ENCODE measurements at regions not wholly inside any gene's neighbourhood (a gene's known extent, or its start where the extent isn't known, plus 50 kb on each side); places are given as distances from the start of the nearest gene placed in this dataset.

DNA sequence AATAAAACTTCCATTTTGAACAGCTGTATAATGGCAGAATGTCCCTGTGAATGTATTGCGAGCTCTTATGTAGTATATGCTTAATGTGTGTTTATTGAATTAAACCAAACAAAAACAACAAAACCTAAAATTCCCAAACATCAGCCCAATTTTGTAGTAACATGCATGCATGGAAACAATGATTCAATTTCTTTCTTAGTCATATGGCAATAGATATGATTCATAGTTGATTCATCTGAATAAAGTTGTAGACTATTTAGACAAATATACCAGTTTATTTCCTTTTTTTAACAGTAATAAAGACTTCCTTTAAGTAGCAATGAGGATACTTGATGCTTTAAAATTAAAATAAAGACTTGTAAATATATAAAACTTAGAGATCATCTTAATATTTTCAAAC lies 670.6 kb downstream of the CD109 start:
- ATAC-seq, result no peak
- TF ChIP-seq GLIS3 (CRISPR knock-in tag; IDR thresholded peaks at IDR 0.05) (no peak), ZNF565 (CRISPR knock-in tag; conservative IDR thresholded peaks at IDR 0.05; ENCODE audit: low read depth) (no peak), CSDC2 (CRISPR knock-in tag; IDR thresholded peaks at IDR 0.05) (no peak), OSR1 (CRISPR knock-in tag; IDR thresholded peaks at IDR 0.05) (no peak), ESRRG (CRISPR knock-in tag; IDR thresholded peaks at IDR 0.05) (no peak), ZC3H10 (CRISPR knock-in tag; IDR thresholded peaks at IDR 0.05) (no peak), PPARA (CRISPR knock-in tag; IDR thresholded peaks at IDR 0.05; ENCODE audit: borderline replicate concordance) (no peak), ZNF8 (CRISPR knock-in tag; IDR thresholded peaks at IDR 0.05) (no peak), TCF4 (CRISPR knock-in tag; IDR thresholded peaks at IDR 0.05; ENCODE audit: borderline replicate concordance) (no peak), SNAI2 (CRISPR knock-in tag; IDR thresholded peaks at IDR 0.05) (no peak)
- TF ChIP-seq, protein P1, sequence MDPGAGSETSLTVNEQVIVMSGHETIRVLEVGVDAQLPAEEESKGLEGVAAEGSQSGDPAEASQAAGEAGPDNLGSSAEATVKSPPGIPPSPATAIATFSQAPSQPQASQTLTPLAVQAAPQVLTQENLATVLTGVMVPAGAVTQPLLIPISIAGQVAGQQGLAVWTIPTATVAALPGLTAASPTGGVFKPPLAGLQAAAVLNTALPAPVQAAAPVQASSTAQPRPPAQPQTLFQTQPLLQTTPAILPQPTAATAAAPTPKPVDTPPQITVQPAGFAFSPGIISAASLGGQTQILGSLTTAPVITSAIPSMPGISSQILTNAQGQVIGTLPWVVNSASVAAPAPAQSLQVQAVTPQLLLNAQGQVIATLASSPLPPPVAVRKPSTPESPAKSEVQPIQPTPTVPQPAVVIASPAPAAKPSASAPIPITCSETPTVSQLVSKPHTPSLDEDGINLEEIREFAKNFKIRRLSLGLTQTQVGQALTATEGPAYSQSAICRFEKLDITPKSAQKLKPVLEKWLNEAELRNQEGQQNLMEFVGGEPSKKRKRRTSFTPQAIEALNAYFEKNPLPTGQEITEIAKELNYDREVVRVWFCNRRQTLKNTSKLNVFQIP (CRISPR knock-in tag; IDR thresholded peaks at IDR 0.05; ENCODE audit: borderline replicate concordance, low read depth), result no peak
- TF ChIP-seq, protein P2, sequence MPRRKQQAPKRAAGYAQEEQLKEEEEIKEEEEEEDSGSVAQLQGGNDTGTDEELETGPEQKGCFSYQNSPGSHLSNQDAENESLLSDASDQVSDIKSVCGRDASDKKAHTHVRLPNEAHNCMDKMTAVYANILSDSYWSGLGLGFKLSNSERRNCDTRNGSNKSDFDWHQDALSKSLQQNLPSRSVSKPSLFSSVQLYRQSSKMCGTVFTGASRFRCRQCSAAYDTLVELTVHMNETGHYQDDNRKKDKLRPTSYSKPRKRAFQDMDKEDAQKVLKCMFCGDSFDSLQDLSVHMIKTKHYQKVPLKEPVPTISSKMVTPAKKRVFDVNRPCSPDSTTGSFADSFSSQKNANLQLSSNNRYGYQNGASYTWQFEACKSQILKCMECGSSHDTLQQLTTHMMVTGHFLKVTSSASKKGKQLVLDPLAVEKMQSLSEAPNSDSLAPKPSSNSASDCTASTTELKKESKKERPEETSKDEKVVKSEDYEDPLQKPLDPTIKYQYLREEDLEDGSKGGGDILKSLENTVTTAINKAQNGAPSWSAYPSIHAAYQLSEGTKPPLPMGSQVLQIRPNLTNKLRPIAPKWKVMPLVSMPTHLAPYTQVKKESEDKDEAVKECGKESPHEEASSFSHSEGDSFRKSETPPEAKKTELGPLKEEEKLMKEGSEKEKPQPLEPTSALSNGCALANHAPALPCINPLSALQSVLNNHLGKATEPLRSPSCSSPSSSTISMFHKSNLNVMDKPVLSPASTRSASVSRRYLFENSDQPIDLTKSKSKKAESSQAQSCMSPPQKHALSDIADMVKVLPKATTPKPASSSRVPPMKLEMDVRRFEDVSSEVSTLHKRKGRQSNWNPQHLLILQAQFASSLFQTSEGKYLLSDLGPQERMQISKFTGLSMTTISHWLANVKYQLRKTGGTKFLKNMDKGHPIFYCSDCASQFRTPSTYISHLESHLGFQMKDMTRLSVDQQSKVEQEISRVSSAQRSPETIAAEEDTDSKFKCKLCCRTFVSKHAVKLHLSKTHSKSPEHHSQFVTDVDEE (CRISPR knock-in tag; IDR thresholded peaks at IDR 0.05), result no peak

DNA sequence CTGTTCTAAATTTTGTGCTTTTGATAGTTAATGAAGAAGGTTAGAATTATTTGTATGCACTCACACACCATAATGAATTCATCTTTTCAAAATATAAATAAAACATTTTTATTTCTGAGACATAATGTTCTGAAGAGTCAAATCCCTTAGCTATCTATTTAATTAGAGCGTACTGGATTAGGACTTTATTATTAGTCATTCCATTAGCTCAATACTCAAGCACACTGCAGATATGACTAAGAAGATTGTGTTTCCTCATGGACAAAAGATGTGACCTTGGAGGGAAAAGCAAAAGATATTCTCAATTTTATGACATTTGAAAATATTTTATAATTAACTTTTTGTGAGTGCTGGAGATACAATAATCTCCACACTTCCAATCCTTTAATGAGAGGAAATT lies 666.4 kb downstream of the CD109 start:
- TF ChIP-seq TCF4 (CRISPR knock-in tag; IDR thresholded peaks at IDR 0.05; ENCODE audit: borderline replicate concordance) (no peak), ISL1 (CRISPR knock-in tag; IDR thresholded peaks at IDR 0.05) (no peak), ESRRG (CRISPR knock-in tag; IDR thresholded peaks at IDR 0.05) (no peak), ZFP3 (CRISPR knock-in tag; IDR thresholded peaks at IDR 0.05) (no peak), PPARA (CRISPR knock-in tag; IDR thresholded peaks at IDR 0.05; ENCODE audit: borderline replicate concordance) (no peak), ZFP30 (CRISPR knock-in tag; IDR thresholded peaks at IDR 0.05) (no peak), GLIS3 (CRISPR knock-in tag; IDR thresholded peaks at IDR 0.05) (no peak), ZC3H10 (CRISPR knock-in tag; IDR thresholded peaks at IDR 0.05) (no peak), TOX (CRISPR knock-in tag; IDR thresholded peaks at IDR 0.05; ENCODE audit: borderline replicate concordance) (no peak)
- TF ChIP-seq, protein P3, sequence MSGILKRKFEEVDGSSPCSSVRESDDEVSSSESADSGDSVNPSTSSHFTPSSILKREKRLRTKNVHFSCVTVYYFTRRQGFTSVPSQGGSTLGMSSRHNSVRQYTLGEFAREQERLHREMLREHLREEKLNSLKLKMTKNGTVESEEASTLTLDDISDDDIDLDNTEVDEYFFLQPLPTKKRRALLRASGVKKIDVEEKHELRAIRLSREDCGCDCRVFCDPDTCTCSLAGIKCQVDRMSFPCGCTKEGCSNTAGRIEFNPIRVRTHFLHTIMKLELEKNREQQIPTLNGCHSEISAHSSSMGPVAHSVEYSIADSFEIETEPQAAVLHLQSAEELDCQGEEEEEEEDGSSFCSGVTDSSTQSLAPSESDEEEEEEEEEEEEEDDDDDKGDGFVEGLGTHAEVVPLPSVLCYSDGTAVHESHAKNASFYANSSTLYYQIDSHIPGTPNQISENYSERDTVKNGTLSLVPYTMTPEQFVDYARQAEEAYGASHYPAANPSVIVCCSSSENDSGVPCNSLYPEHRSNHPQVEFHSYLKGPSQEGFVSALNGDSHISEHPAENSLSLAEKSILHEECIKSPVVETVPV (CRISPR knock-in tag; IDR thresholded peaks at IDR 0.05), result no peak
- TF ChIP-seq, protein P2 (CRISPR knock-in tag; IDR thresholded peaks at IDR 0.05), result no peak
- no peak for ATAC-seq

DNA sequence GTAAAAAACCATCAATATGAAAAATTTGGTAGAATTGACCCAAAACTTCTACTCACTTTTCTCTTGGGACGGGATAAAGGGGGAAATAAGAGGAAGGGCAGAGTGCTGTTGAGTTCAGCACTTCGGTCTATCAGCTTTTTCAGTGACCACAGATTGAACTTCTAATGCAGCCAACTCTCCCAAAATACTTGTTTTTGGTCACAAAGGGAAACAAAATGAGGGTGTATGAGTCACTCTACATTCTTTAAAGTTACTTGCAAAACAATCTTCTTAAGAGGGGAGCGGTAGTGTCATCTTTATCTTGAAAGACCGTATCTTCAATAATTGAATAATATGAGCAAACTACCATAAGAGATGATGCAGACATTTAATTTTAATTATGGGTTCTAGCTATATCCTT lies 661.3 kb downstream of the CD109 start:
- no peak for ATAC-seq
- TF ChIP-seq BACH2 (CRISPR knock-in tag; IDR thresholded peaks at IDR 0.05; ENCODE audit: borderline replicate concordance) (no peak), ISL1 (CRISPR knock-in tag; IDR thresholded peaks at IDR 0.05) (no peak), ZFP3 (CRISPR knock-in tag; IDR thresholded peaks at IDR 0.05) (no peak), ZNF70 (CRISPR knock-in tag; IDR thresholded peaks at IDR 0.05) (no peak), TCF4 (CRISPR knock-in tag; IDR thresholded peaks at IDR 0.05; ENCODE audit: borderline replicate concordance) (no peak), PPARA (CRISPR knock-in tag; IDR thresholded peaks at IDR 0.05; ENCODE audit: borderline replicate concordance) (no peak), ESRRG (CRISPR knock-in tag; IDR thresholded peaks at IDR 0.05) (no peak), RARB (CRISPR knock-in tag; IDR thresholded peaks at IDR 0.05) (no peak), SNAI2 (CRISPR knock-in tag; IDR thresholded peaks at IDR 0.05) (no peak), CSDC2 (CRISPR knock-in tag; IDR thresholded peaks at IDR 0.05) (no peak)
- TF ChIP-seq, protein P4, sequence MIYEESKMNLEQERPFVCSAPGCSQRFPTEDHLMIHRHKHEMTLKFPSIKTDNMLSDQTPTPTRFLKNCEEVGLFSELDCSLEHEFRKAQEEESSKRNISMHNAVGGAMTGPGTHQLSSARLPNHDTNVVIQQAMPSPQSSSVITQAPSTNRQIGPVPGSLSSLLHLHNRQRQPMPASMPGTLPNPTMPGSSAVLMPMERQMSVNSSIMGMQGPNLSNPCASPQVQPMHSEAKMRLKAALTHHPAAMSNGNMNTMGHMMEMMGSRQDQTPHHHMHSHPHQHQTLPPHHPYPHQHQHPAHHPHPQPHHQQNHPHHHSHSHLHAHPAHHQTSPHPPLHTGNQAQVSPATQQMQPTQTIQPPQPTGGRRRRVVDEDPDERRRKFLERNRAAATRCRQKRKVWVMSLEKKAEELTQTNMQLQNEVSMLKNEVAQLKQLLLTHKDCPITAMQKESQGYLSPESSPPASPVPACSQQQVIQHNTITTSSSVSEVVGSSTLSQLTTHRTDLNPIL (CRISPR knock-in tag; IDR thresholded peaks at IDR 0.05; ENCODE audit: low read depth), result no peak
- TF ChIP-seq, protein P5, sequence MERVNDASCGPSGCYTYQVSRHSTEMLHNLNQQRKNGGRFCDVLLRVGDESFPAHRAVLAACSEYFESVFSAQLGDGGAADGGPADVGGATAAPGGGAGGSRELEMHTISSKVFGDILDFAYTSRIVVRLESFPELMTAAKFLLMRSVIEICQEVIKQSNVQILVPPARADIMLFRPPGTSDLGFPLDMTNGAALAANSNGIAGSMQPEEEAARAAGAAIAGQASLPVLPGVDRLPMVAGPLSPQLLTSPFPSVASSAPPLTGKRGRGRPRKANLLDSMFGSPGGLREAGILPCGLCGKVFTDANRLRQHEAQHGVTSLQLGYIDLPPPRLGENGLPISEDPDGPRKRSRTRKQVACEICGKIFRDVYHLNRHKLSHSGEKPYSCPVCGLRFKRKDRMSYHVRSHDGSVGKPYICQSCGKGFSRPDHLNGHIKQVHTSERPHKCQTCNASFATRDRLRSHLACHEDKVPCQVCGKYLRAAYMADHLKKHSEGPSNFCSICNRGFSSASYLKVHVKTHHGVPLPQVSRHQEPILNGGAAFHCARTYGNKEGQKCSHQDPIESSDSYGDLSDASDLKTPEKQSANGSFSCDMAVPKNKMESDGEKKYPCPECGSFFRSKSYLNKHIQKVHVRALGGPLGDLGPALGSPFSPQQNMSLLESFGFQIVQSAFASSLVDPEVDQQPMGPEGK (CRISPR knock-in tag; IDR thresholded peaks at IDR 0.05; ENCODE audit: borderline replicate concordance), result no peak
- TF ChIP-seq, protein P3 (CRISPR knock-in tag; IDR thresholded peaks at IDR 0.05), result no peak
- TF ChIP-seq, protein P1 (CRISPR knock-in tag; IDR thresholded peaks at IDR 0.05; ENCODE audit: borderline replicate concordance, low read depth), result no peak

Data from SK-N-SH treated with all-trans-retinoic acid at 6 μM for 48 hours (cell line).